Panc1 (cell line): ENCODE measurements at regions not wholly inside any gene's neighbourhood (a gene's known extent, or its start where the extent isn't known, plus 50 kb on each side); places are given as distances from the start of the nearest gene placed in this dataset.

ENCODE experiments used
- ATAC-seq: fragments of 200-7000 bp; cut with Tn5 transposase; 2 replicates; pipeline ENCODE4 v1.9.1; 2020; ENCODE audit warnings: mild to moderate bottlenecking, moderate library complexity
- BruUV-seq: library from RNA; stranded (reverse); fragments of 400-500 nt; replicated peaks from 2 replicates; lab custom pipeline; 2021; lab: Mats Ljungman, UMichigan
- CTCF ChIA-PET: fragments of 300-600 bp; sonication (Branson Sonifier 250); formaldehyde crosslinking; loops from one replicate; lab custom pipeline; 2022; ENCODE audit warnings: antibody characterized with exemption; lab: Charles Lee
- POLR2A ChIA-PET: fragments of 300-600 bp; sonication (Branson Sonifier 250); formaldehyde crosslinking; loops from one replicate; lab custom pipeline; 2022; ENCODE audit warnings: antibody characterized with exemption; lab: Charles Lee
- DNase-seq: peaks from one replicate; pipeline ENCODE4 v3.0.0-alpha.2; 2010; ENCODE audit warnings: low read depth, low spot score
- H3K27ac ChIP-seq: 2 replicates; pipeline ENCODE4 v1.5.1; 2011; ENCODE audit warnings: mild to moderate bottlenecking, low read length, inconsistent platforms
- H3K27me3 ChIP-seq: fragments of 200-500 bp; sonication (Bioruptor generic); 2 replicates; pipeline ENCODE4 v1.6.0; 2014; ENCODE audit warnings: low read length, inconsistent platforms; ENCODE audit not compliant: control insufficient read depth, insufficient read depth
- H3K36me3 ChIP-seq: fragments of 200-500 bp; sonication (Bioruptor generic); 2 replicates; pipeline ENCODE4 v1.5.1; 2014; ENCODE audit warnings: inconsistent platforms, mild to moderate bottlenecking, low read length, moderate library complexity; ENCODE audit not compliant: control insufficient read depth, insufficient read depth
- H3K4me1 ChIP-seq: 2 replicates; pipeline ENCODE4 v1.5.1; 2011; ENCODE audit warnings: inconsistent platforms, mild to moderate bottlenecking, low read length, moderate library complexity; ENCODE audit not compliant: control insufficient read depth, insufficient read depth
- H3K4me3 ChIP-seq, 2 experiments: 2 replicates each; pipeline ENCODE4 v1.5.1; 2011 to 2012; ENCODE audit warnings: low read depth in 2 of 2, low read length in 2 of 2, mild to moderate bottlenecking in 2 of 2, inconsistent platforms in 1 of 2, moderate library complexity in 1 of 2
- H3K9me3 ChIP-seq: fragments of 200-500 bp; sonication (Bioruptor generic); 2 replicates; pipeline ENCODE4 v1.5.1; 2014; ENCODE audit warnings: low read depth, mild to moderate bottlenecking, inconsistent platforms, low read length, moderate library complexity; ENCODE audit not compliant: control insufficient read depth, insufficient read depth
- CTCF ChIP-seq: fragments of 450-650 bp; IDR thresholded peaks from 2 replicates; pipeline ENCODE4 v1.5.1; 2017; ENCODE audit warnings: mild to moderate bottlenecking
- POLR2AphosphoS5 ChIP-seq: IDR thresholded peaks from 2 replicates; pipeline ENCODE4 v1.6.1; 2012; ENCODE audit warnings: mild to moderate bottlenecking, low read depth, low read length, moderate library complexity
- REST ChIP-seq, 2 experiments: IDR thresholded peaks; 2 replicates each; pipeline ENCODE4 v1.6.1; 2011 to 2012; ENCODE audit warnings: low read depth in 2 of 2, control low read depth in 1 of 2, low read length in 1 of 2, mild to moderate bottlenecking in 1 of 2, moderate library complexity in 1 of 2; ENCODE audit not compliant: insufficient read depth in 1 of 2
- SIN3A ChIP-seq: IDR thresholded peaks from 2 replicates; pipeline ENCODE4 v1.6.1; 2012; ENCODE audit warnings: low read depth, mild to moderate bottlenecking, low read length, moderate library complexity, borderline replicate concordance; ENCODE audit not compliant: insufficient read depth
- TCF7L2 ChIP-seq: IDR thresholded peaks from 2 replicates; pipeline ENCODE4 v1.6.1; 2011; ENCODE audit warnings: mild to moderate bottlenecking, low read depth, low read length, inconsistent platforms
- in situ Hi-C: cut with HindIII; loops from 2 replicates; pipeline ENCODE4 v1.10.0; 2016; ENCODE audit warnings: low sequenced_read_pairs, low pct_unique_long_range_greater_than_20kb
- intact Hi-C: fragments of 100-400 bp; cut with micrococcal nuclease; formaldehyde crosslinking; loops from one replicate; pipeline ENCODE4 v1.10.0; 2022; ENCODE audit not compliant: unreplicated experiment

DNA sequence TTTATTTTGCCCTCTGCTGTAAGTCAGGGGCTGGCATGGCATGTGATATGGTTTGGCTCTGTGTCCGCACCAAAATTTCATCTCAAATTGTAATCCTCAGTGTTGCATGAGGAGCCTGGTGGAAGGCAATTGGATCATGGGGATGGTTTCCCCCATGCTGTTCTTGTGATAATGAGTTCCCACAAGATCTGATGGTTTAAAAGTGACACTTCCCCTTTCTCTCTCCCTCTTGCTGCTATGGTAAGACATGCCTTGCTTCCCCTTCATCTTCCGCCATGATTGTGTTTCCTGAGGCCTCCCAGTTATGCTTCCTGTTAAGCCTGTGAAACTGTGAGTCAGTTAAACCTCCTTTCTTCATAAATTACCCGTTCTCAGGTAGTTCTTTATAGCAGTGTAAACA lies 72.0 kb upstream of the MSX1 start:
- Histone ChIP-seq H3K27me3 (no peaks in the 10 kb centered on the region), H3K27ac (no peak overlapping the region), H3K4me3 (no peak overlapping the region), H3K36me3 (no peaks in the 10 kb centered on the region), H3K4me1 (no peaks in the 10 kb centered on the region), H3K9me3 (no peaks in the 10 kb centered on the region)
- TF ChIP-seq REST (IDR thresholded peaks at IDR 0.05; ENCODE audit: insufficient read depth in 1 of 2, low read depth in 2 of 2, low read length in 1 of 2) (no peak), SIN3A (no peak), TCF7L2 (no peak), CTCF (no peak), POLR2AphosphoS5 (no peak)
- BruUV-seq = no TSS peak
- ChIA-PET CTCF (no interaction called here), POLR2A (no interaction called here)
- in situ Hi-C loops = no loop called here
- intact Hi-C loops = no loop called here
- DNase-seq (no peak), ATAC-seq (no peak)

DNA sequence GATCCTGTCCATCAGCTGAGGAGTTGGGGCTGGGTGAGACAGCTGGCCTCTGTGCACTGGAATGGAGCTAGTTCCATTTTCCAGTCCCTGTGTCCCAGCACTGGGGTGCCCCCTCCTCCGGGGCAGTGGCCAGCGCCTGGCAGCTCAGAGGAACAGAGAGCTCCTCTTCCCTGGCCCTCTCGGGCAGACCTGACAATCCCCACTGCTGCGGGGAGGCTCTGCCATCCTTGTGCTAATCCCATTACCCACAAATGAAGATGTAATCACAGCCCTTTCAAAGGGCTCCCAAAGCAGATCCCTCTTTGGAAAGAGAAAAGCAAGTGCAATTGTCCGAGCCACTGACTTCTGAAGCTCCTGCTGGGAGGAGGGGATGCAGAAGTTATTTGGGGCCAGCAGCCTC lies 75.1 kb upstream of the MSX1 start:
- ATAC-seq (no peak), DNase-seq (no peak)
- H3K27ac ChIP-seq = no peak overlapping the region
- H3K27me3 ChIP-seq = no peaks in the 10 kb centered on the region
- no peak overlapping the region for H3K4me3 ChIP-seq
- ChIA-PET POLR2A (no interaction called here), CTCF (no interaction called here)
- intact Hi-C loops (no loop called here), in situ Hi-C loops (no loop called here)
- no peaks in the 10 kb centered on the region for H3K9me3 ChIP-seq
- no peaks in the 10 kb centered on the region for H3K4me1 ChIP-seq
- no TSS peak for BruUV-seq
- TF ChIP-seq TCF7L2 (no peak), POLR2AphosphoS5 (no peak), REST (IDR thresholded peaks at IDR 0.05; ENCODE audit: insufficient read depth in 1 of 2, low read depth in 2 of 2, low read length in 1 of 2) (no peak), CTCF (no peak), SIN3A (no peak)
- H3K36me3 ChIP-seq = no peaks in the 10 kb centered on the region
